A673 (cell line): ENCODE measurements at regions not wholly inside any gene's neighbourhood (a gene's known extent, or its start where the extent isn't known, plus 50 kb on each side); places are given as distances from the start of the nearest gene placed in this dataset.

Source experiments
- EZH2 ChIP-seq: fragments of 200-600 bp; sonication (generic); IDR thresholded peaks from 2 replicates; pipeline ENCODE4 v1.6.1; 2017; ENCODE audit warnings: borderline replicate concordance, low read depth, mild to moderate bottlenecking, mixed read lengths, antibody characterized with exemption, low read length; ENCODE audit not compliant: poor library complexity, severe bottlenecking
- TF ChIP-seq, protein P1 (sequence below): fragments of 300-800, 200-600 bp; sonication (generic); conservative IDR thresholded peaks from 2 replicates; pipeline ENCODE4 v1.5.1; 2017; ENCODE audit warnings: low read depth, mild to moderate bottlenecking, antibody characterized with exemption, low read length, moderate library complexity, mixed read lengths

DNA sequence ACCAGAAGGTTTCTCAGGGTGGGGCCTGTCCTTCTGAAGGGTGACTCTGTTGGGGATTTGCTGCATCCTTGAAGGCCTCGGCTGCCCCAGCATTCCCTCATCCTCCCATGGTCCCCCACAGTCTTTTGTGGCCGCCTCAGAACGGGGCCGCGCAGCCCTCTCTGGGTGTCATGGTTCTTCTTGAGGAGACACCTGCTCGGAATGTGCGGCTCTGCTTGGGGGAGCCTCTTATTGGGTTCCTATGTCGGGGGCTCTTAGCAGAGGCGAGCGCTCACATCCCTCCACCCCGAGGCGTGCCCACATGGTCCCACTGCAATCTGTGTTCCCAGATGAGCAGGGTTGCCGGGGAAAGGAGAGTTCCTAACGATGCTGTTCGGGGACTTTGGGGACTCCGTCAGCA is 1008.4 kb downstream of the BRD1 start:
- TF ChIP-seq, protein P1, sequence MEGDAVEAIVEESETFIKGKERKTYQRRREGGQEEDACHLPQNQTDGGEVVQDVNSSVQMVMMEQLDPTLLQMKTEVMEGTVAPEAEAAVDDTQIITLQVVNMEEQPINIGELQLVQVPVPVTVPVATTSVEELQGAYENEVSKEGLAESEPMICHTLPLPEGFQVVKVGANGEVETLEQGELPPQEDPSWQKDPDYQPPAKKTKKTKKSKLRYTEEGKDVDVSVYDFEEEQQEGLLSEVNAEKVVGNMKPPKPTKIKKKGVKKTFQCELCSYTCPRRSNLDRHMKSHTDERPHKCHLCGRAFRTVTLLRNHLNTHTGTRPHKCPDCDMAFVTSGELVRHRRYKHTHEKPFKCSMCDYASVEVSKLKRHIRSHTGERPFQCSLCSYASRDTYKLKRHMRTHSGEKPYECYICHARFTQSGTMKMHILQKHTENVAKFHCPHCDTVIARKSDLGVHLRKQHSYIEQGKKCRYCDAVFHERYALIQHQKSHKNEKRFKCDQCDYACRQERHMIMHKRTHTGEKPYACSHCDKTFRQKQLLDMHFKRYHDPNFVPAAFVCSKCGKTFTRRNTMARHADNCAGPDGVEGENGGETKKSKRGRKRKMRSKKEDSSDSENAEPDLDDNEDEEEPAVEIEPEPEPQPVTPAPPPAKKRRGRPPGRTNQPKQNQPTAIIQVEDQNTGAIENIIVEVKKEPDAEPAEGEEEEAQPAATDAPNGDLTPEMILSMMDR = no peak
- no peak for TF ChIP-seq EZH2
